A673 (cell line): ENCODE measurements at regions not wholly inside any gene's neighbourhood (a gene's known extent, or its start where the extent isn't known, plus 50 kb on each side); places are given as distances from the start of the nearest gene placed in this dataset.

ENCODE experiments used
- EZH2 ChIP-seq: fragments of 200-600 bp; sonication (generic); IDR thresholded peaks from 2 replicates; pipeline ENCODE4 v1.6.1; 2017; ENCODE audit warnings: borderline replicate concordance, low read depth, mild to moderate bottlenecking, mixed read lengths, antibody characterized with exemption, low read length; ENCODE audit not compliant: poor library complexity, severe bottlenecking
- TF ChIP-seq, protein P1 (sequence below): fragments of 300-800, 200-600 bp; sonication (generic); conservative IDR thresholded peaks from 2 replicates; pipeline ENCODE4 v1.5.1; 2017; ENCODE audit warnings: low read depth, mild to moderate bottlenecking, antibody characterized with exemption, low read length, moderate library complexity, mixed read lengths

DNA sequence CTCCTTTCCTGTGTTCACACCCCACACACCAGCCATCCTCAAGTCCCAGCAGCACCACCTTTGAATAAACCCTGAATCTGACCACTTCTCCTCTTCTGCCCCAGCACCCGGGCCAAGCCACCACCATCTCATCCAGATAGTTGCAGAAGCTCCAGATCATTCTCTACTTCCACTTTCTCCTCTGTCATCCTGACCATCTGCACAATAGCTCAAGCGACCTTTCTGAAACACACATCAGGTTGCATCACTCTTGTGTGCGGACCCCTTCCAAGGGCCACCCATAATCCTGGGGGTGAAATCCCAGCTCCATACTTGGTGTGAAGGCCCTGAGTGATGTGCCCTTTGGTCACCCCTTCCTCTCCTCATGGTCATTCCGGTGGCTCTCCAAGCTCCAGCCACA is 187.4 kb upstream of the GALNT17 start:
- TF ChIP-seq, protein P1, sequence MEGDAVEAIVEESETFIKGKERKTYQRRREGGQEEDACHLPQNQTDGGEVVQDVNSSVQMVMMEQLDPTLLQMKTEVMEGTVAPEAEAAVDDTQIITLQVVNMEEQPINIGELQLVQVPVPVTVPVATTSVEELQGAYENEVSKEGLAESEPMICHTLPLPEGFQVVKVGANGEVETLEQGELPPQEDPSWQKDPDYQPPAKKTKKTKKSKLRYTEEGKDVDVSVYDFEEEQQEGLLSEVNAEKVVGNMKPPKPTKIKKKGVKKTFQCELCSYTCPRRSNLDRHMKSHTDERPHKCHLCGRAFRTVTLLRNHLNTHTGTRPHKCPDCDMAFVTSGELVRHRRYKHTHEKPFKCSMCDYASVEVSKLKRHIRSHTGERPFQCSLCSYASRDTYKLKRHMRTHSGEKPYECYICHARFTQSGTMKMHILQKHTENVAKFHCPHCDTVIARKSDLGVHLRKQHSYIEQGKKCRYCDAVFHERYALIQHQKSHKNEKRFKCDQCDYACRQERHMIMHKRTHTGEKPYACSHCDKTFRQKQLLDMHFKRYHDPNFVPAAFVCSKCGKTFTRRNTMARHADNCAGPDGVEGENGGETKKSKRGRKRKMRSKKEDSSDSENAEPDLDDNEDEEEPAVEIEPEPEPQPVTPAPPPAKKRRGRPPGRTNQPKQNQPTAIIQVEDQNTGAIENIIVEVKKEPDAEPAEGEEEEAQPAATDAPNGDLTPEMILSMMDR, result no peak
- TF ChIP-seq EZH2, result no peak
